SK-N-SH treated with all-trans-retinoic acid at 6 μM for 48 hours (cell line): ENCODE measurements at regions not wholly inside any gene's neighbourhood (a gene's known extent, or its start where the extent isn't known, plus 50 kb on each side); places are given as distances from the start of the nearest gene placed in this dataset.

Experiments
- ARNTL ChIP-seq: fragments of 450-650 bp; formaldehyde crosslinking; IDR thresholded peaks from 2 replicates; pipeline ENCODE4 v1.5.0; 2020; ENCODE audit warnings: low read depth, mild to moderate bottlenecking, moderate library complexity, borderline replicate concordance
- BACH2 ChIP-seq: fragments of 250-450 bp; sonication (Bioruptor Pico); IDR thresholded peaks from 2 replicates; pipeline ENCODE4 v1.9.0; 2021; ENCODE audit warnings: mild to moderate bottlenecking, borderline replicate concordance
- CREB5 ChIP-seq: fragments of 250-450 bp; sonication (Bioruptor Pico); IDR thresholded peaks from 2 replicates; pipeline ENCODE4 v1.5.1; 2020; ENCODE audit warnings: low read depth, mild to moderate bottlenecking, moderate library complexity
- CSDC2 ChIP-seq: fragments of 250-450 bp; sonication (Bioruptor Pico); IDR thresholded peaks from 2 replicates; pipeline ENCODE4 v1.5.0; 2020; ENCODE audit warnings: mild to moderate bottlenecking, moderate library complexity
- CSRNP3 ChIP-seq: fragments of 250-450 bp; sonication (Bioruptor Pico); IDR thresholded peaks from 2 replicates; pipeline ENCODE4 v1.5.1; 2021; ENCODE audit warnings: mild to moderate bottlenecking, moderate library complexity
- GLIS3 ChIP-seq: fragments of 250-450 bp; sonication (Bioruptor Pico); IDR thresholded peaks from 2 replicates; pipeline ENCODE4 v1.5.0; 2020; ENCODE audit warnings: mild to moderate bottlenecking, moderate library complexity
- ISL1 ChIP-seq: fragments of 250-450 bp; sonication (Bioruptor Pico); IDR thresholded peaks from 2 replicates; pipeline ENCODE4 v2.1.2; 2022; ENCODE audit warnings: mild to moderate bottlenecking, moderate library complexity
- PATZ1 ChIP-seq: fragments of 250-450 bp; sonication (Bioruptor Pico); IDR thresholded peaks from 2 replicates; pipeline ENCODE4 v1.8.0; 2020; ENCODE audit warnings: mild to moderate bottlenecking, moderate library complexity, borderline replicate concordance
- RARB ChIP-seq: fragments of 250-450 bp; sonication (Bioruptor Pico); IDR thresholded peaks from 2 replicates; pipeline ENCODE4 v1.8.0; 2021; ENCODE audit warnings: mild to moderate bottlenecking, moderate library complexity
- TSHZ2 ChIP-seq: fragments of 250-450 bp; sonication (Bioruptor Pico); IDR thresholded peaks from 2 replicates; pipeline ENCODE4 v1.5.0; 2020; ENCODE audit warnings: mild to moderate bottlenecking, moderate library complexity
- ZC3H10 ChIP-seq: fragments of 250-450 bp; sonication (Bioruptor Pico); IDR thresholded peaks from 2 replicates; pipeline ENCODE4 v1.5.1; 2021; ENCODE audit warnings: mild to moderate bottlenecking, moderate library complexity
- ZFP30 ChIP-seq: fragments of 450-650 bp; formaldehyde crosslinking; IDR thresholded peaks from 2 replicates; pipeline ENCODE4 v1.5.0; 2022; ENCODE audit warnings: mild to moderate bottlenecking, moderate library complexity
- ZNF565 ChIP-seq: fragments of 450-650 bp; formaldehyde crosslinking; conservative IDR thresholded peaks from 2 replicates; pipeline ENCODE4 v1.5.0; 2020; ENCODE audit warnings: low read depth, mild to moderate bottlenecking, moderate library complexity
- ZNF8 ChIP-seq: fragments of 450-650 bp; formaldehyde crosslinking; IDR thresholded peaks from 2 replicates; pipeline ENCODE4 v1.5.0; 2020; ENCODE audit warnings: mild to moderate bottlenecking, moderate library complexity

- TF ChIP-seq ARNTL (no peak), CSRNP3 (no peak), CSDC2 (CRISPR knock-in tag) (no peak), BACH2 (no peak), ZC3H10 (CRISPR knock-in tag) (no peak), RARB (CRISPR knock-in tag) (no peak), TSHZ2 (no peak), ISL1 (CRISPR knock-in tag) (no peak), ZFP30 (CRISPR knock-in tag) (no peak), GLIS3 (no peak), ZNF8 (CRISPR knock-in tag) (no peak), PATZ1 (CRISPR knock-in tag) (no peak), ZNF565 (CRISPR knock-in tag) (no peak), CREB5 (CRISPR knock-in tag) (no peak)
These were observed 52.7 kb upstream of the SLC25A33 start for GRCh38 chr1:9486466-9487140.
